H9 (cell line): ENCODE measurements at regions not wholly inside any gene's neighbourhood (a gene's known extent, or its start where the extent isn't known, plus 50 kb on each side); places are given as distances from the start of the nearest gene placed in this dataset.

ENCODE experiments used
- DNase-seq: peaks from one replicate; pipeline ENCODE4 v3.0.0-alpha.2; 2017
- H2AFZ ChIP-seq: one replicate; pipeline ENCODE4 v1.6.1; 2013; ENCODE audit warnings: mild to moderate bottlenecking, low read length, control low read depth, moderate library complexity
- H2AK5ac ChIP-seq: 2 replicates; pipeline ENCODE4 v1.6.1; 2013; ENCODE audit warnings: low read length, control low read depth, mixed read lengths; ENCODE audit not compliant: insufficient read length
- H2BK120ac ChIP-seq: one replicate; pipeline ENCODE4 v1.6.1; 2013; ENCODE audit warnings: low read depth, mild to moderate bottlenecking, low read length, control low read depth, inconsistent platforms; ENCODE audit not compliant: poor library complexity, severe bottlenecking
- H2BK12ac ChIP-seq: 2 replicates; pipeline ENCODE4 v1.6.1; 2013; ENCODE audit warnings: low read length, control low read depth, mixed read lengths, low read depth; ENCODE audit not compliant: insufficient read length
- H2BK15ac ChIP-seq: 2 replicates; pipeline ENCODE4 v1.6.1; 2013; ENCODE audit warnings: low read depth, low read length, control low read depth
- H2BK20ac ChIP-seq: one replicate; pipeline ENCODE4 v1.6.1; 2013; ENCODE audit warnings: low read depth, mild to moderate bottlenecking, low read length, control low read depth, inconsistent platforms; ENCODE audit not compliant: poor library complexity, severe bottlenecking
- H2BK5ac ChIP-seq: 2 replicates; pipeline ENCODE4 v1.6.1; 2013; ENCODE audit warnings: low read length, control low read depth, mixed read lengths; ENCODE audit not compliant: insufficient read length
- H3K14ac ChIP-seq: 2 replicates; pipeline ENCODE4 v1.6.1; 2013; ENCODE audit warnings: low read length, control low read depth; ENCODE audit not compliant: insufficient read depth
- H3K18ac ChIP-seq: 2 replicates; pipeline ENCODE4 v1.6.1; 2013; ENCODE audit warnings: low read depth, mild to moderate bottlenecking, mixed read lengths, low read length, control low read depth; ENCODE audit not compliant: insufficient read length
- H3K23ac ChIP-seq: 2 replicates; pipeline ENCODE4 v1.6.1; 2013; ENCODE audit warnings: low read length, control low read depth, mixed read lengths, low read depth; ENCODE audit not compliant: insufficient read length
- H3K23me2 ChIP-seq: 2 replicates; pipeline ENCODE4 v1.6.1; 2013; ENCODE audit warnings: low read depth, mild to moderate bottlenecking, mixed read lengths, low read length, control low read depth; ENCODE audit not compliant: insufficient read length, poor library complexity, severe bottlenecking
- H3K27ac ChIP-seq: 2 replicates; pipeline ENCODE4 v1.5.1; 2013; ENCODE audit warnings: low read length, control low read depth, mixed read lengths, low read depth; ENCODE audit not compliant: insufficient read length
- H3K27me3 ChIP-seq: 2 replicates; pipeline ENCODE4 v1.6.1; 2013; ENCODE audit warnings: low read length, control low read depth, inconsistent platforms; ENCODE audit not compliant: insufficient read depth
- H3K4ac ChIP-seq: 2 replicates; pipeline ENCODE4 v1.6.1; 2013; ENCODE audit warnings: low read depth, mild to moderate bottlenecking, control low read depth, inconsistent platforms, low read length, moderate library complexity
- H3K4me1 ChIP-seq: 2 replicates; pipeline ENCODE4 v1.6.1; 2013; ENCODE audit warnings: low read length, control low read depth, inconsistent platforms; ENCODE audit not compliant: insufficient read depth
- H3K4me2 ChIP-seq: 2 replicates; pipeline ENCODE4 v1.6.1; 2013; ENCODE audit warnings: low read length, control low read depth, mixed read lengths; ENCODE audit not compliant: insufficient read length, insufficient read depth
- H3K56ac ChIP-seq: 2 replicates; pipeline ENCODE4 v1.6.1; 2013; ENCODE audit warnings: low read depth, mild to moderate bottlenecking, mixed read lengths, low read length, control low read depth; ENCODE audit not compliant: insufficient read length
- H3K79me1 ChIP-seq: 2 replicates; pipeline ENCODE4 v1.6.1; 2013; ENCODE audit warnings: low read depth, mild to moderate bottlenecking, moderate library complexity, low read length, control low read depth, inconsistent platforms; ENCODE audit not compliant: insufficient read depth, poor library complexity, severe bottlenecking
- H3K79me2 ChIP-seq: 2 replicates; pipeline ENCODE4 v1.6.1; 2013; ENCODE audit warnings: low read length, control low read depth, inconsistent platforms; ENCODE audit not compliant: insufficient read depth
- H3K9ac ChIP-seq: 2 replicates; pipeline ENCODE4 v1.6.1; 2013; ENCODE audit warnings: low read length, control low read depth, mixed read lengths; ENCODE audit not compliant: insufficient read length; ENCODE audit errors: extremely low read depth
- H3K9me3 ChIP-seq: one replicate; pipeline ENCODE4 v1.6.1; 2013; ENCODE audit warnings: low read depth, low read length, inconsistent platforms; ENCODE audit not compliant: control insufficient read depth
- H3T11ph ChIP-seq: one replicate; pipeline ENCODE4 v1.6.1; 2013; ENCODE audit warnings: mild to moderate bottlenecking, low read length, control low read depth, inconsistent platforms
- H4K20me1 ChIP-seq: one replicate; pipeline ENCODE4 v1.6.1; 2013; ENCODE audit not compliant: control insufficient read depth, insufficient read length, insufficient read depth
- H4K5ac ChIP-seq: 2 replicates; pipeline ENCODE4 v1.6.1; 2013; ENCODE audit warnings: low read depth, mild to moderate bottlenecking, mixed read lengths, low read length, control low read depth; ENCODE audit not compliant: insufficient read length
- H4K8ac ChIP-seq: replicated peaks from 2 replicates; pipeline ENCODE4 v1.6.1; 2013; ENCODE audit warnings: low read length, control low read depth, mixed read lengths, low read depth; ENCODE audit not compliant: insufficient read length
- H4K91ac ChIP-seq: 2 replicates; pipeline ENCODE4 v1.6.1; 2013; ENCODE audit warnings: low read depth, mild to moderate bottlenecking, moderate library complexity, mixed read lengths, low read length, control low read depth; ENCODE audit not compliant: insufficient read length
- H3K27ac Mint-ChIP-seq, 3 experiments: 2 replicates in 2 of 3; 3 replicates in 1 of 3; pipeline ENCODE4 v1.8.0; 2020 to 2021; ENCODE audit warnings: mixed read lengths in 3 of 3, mild to moderate bottlenecking in 1 of 3, moderate library complexity in 1 of 3
- H3K27me3 Mint-ChIP-seq: 2 replicates; pipeline ENCODE4 v1.8.0; 2021; ENCODE audit warnings: low read depth, mild to moderate bottlenecking, moderate library complexity, mixed read lengths
- H3K36me3 Mint-ChIP-seq, 3 experiments: 2 replicates in 2 of 3; 3 replicates in 1 of 3; pipeline ENCODE4 v1.8.0; 2020 to 2021; ENCODE audit warnings: low read depth in 3 of 3, mixed read lengths in 3 of 3; ENCODE audit not compliant: insufficient read depth in 1 of 3
- H3K4me1 Mint-ChIP-seq, 2 experiments: 2 replicates each; pipeline ENCODE4 v1.8.0; 2020; ENCODE audit warnings: mixed read lengths in 2 of 2
- H3K4me3 Mint-ChIP-seq, 2 experiments: 2 replicates in 1 of 2; 3 replicates in 1 of 2; pipeline ENCODE4 v1.8.0; 2020 to 2021; ENCODE audit warnings: mild to moderate bottlenecking in 2 of 2, mixed read lengths in 2 of 2, moderate library complexity in 1 of 2
- H3K9me3 Mint-ChIP-seq, 2 experiments: 2 replicates in 1 of 2; 3 replicates in 1 of 2; pipeline ENCODE4 v1.8.0; 2020; ENCODE audit warnings: mild to moderate bottlenecking in 2 of 2, mixed read lengths in 2 of 2, moderate library complexity in 1 of 2
- CTCF ChIP-seq: fragments of 200-600 bp; sonication (generic); conservative IDR thresholded peaks from 3 replicates; pipeline ENCODE4 v1.8.0; 2021; ENCODE audit warnings: antibody characterized with exemption, mild to moderate bottlenecking
- WGBS: extraction: QIAGEN DNeasy Blood & Tissue Kit; methylation state at CpG from one replicate; pipeline ENCODE4 v1.1.7; 2013; ENCODE audit warnings: missing lambda C conversion rate, low lambda C conversion rate, mixed read lengths; ENCODE audit not compliant: insufficient read length; ENCODE audit errors: extremely low coverage; 5-methylcytosine and 5-hydroxymethylcytosine counted together

GRCh38 chrX:26664919-26665318 lies 448.9 kb downstream of the MAGEB5 start:
- Histone ChIP-seq H3K9me3 (no peaks in the 10 kb centered on the region), H2BK15ac (no peak overlapping the region), H3K23ac (no peak overlapping the region), H2BK120ac (no peak overlapping the region), H3K79me2 (no peaks in the 10 kb centered on the region), H2BK20ac (no peak overlapping the region), H2BK5ac (no peak overlapping the region), H4K8ac (no peak overlapping the region), H4K5ac (no peak overlapping the region), H3K27me3 (no peaks in the 10 kb centered on the region), H3K18ac (no peak overlapping the region), H3K9ac (no peak overlapping the region), H4K91ac (no peak overlapping the region), H2AK5ac (no peak overlapping the region), H3K23me2 (no peaks in the 10 kb centered on the region), H3K4me2 (no peak overlapping the region), H3T11ph (no peak overlapping the region), H4K20me1 (no peaks in the 10 kb centered on the region), H2BK12ac (no peak overlapping the region), H3K4ac (no peak overlapping the region), H3K14ac (no peak overlapping the region), H3K27ac (no peak overlapping the region), H3K79me1 (no peaks in the 10 kb centered on the region), H3K4me1 (no peaks in the 10 kb centered on the region), H2AFZ (no peak overlapping the region), H3K56ac (no peak overlapping the region)
- no CpG with 5 or more reads among the region's 3 CpGs for WGBS
- Mint-ChIP-seq H3K27ac (no peak overlapping the region), H3K27me3 (no peaks in the 10 kb centered on the region), H3K4me3 (no peak overlapping the region), H3K4me1 (peaks cover 9 to 10% of the 10 kb centered on the region in 2 experiments; a peak in 3 of 4 replicates), H3K36me3 (no peaks in the 10 kb centered on the region), H3K9me3 (peaks cover 50 to 60% of the 10 kb centered on the region in 2 experiments)
- peak; percentile 46; the same call in 2 of the 3 replicates for TF ChIP-seq CTCF
- no peak for DNase-seq
